GM06990 (cell line): ENCODE measurements at regions not wholly inside any gene's neighbourhood (a gene's known extent, or its start where the extent isn't known, plus 50 kb on each side); places are given as distances from the start of the nearest gene placed in this dataset.

ENCODE experiments used
- DNase-seq: peaks from one replicate; pipeline ENCODE4 v3.0.0-alpha.2; 2011; ENCODE audit not compliant: insufficient read length; ENCODE audit errors: extremely low read depth
- H3K27me3 ChIP-seq: replicated peaks from 2 replicates; pipeline ENCODE4 v1.6.0; 2011; ENCODE audit warnings: low read length; ENCODE audit not compliant: control insufficient read depth, insufficient read depth
- H3K36me3 ChIP-seq: 2 replicates; pipeline ENCODE4 v1.5.1; 2011; ENCODE audit warnings: low read length; ENCODE audit not compliant: control insufficient read depth, insufficient read depth
- H3K4me3 ChIP-seq: replicated peaks from 2 replicates; pipeline ENCODE4 v1.5.1; 2011; ENCODE audit warnings: low read depth, mild to moderate bottlenecking, control low read depth, low read length
- CTCF ChIP-seq: IDR thresholded peaks from 2 replicates; pipeline ENCODE4 v1.5.1; 2011; ENCODE audit warnings: low read length, control low read depth, mild to moderate bottlenecking, inconsistent platforms; ENCODE audit not compliant: insufficient read depth, poor library complexity, severe bottlenecking

DNA sequence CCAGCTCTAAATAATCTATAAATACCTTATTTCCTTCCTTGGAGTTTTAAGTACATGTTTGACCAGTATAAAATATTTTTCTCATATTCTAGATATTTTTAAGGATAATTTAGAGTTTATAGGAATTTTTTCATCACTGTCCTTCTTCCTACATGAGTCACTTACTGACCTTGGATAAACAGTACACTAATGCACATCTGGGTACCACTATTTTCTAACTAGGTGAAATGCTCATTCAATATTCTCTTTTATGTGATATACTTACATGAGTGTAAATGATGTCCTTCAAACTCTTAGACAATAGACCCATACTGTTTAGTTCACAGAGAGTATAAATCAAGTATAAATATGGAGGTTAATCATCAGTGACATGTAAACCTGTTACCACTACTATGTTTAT is 1574.2 kb upstream of the ACVR2A start:
- H3K36me3 ChIP-seq, result no peaks in the 10 kb centered on the region
- no peak overlapping the region for H3K4me3 ChIP-seq
- DNase-seq, result no peak
- no peak for TF ChIP-seq CTCF
- no peaks in the 10 kb centered on the region for H3K27me3 ChIP-seq

- Histone ChIP-seq H3K36me3 (no peaks in the 10 kb centered on the region), H3K27me3 (no peaks in the 10 kb centered on the region), H3K4me3 (no peak overlapping the region)
- TF ChIP-seq CTCF, result no peak
- DNase-seq, result no peak
Observed at GRCh38 chr2:146267093-146267492, 1577.7 kb upstream of the ACVR2A start.

DNA sequence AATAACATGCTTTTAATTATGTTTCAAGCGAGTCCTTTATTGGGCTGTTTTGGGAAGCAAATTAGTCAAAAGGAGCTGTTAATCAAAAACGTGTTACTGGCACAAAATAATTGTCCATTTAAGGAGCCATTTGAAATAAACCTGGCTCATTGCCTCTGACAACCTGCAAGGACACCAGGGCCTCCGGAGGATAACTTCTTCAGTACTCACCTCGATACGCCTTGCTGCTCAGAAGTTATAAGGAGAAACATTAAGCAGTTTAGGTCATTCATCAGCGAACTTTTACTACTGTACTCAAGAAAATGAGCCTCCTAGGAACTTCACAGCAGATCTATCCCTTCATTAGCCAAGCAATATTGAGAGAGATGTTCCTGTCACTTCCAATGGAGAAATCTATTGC is 1579.2 kb upstream of the ACVR2A start:
- H3K27me3 ChIP-seq, result no peaks in the 10 kb centered on the region
- H3K36me3 ChIP-seq, result no peaks in the 10 kb centered on the region
- no peak for DNase-seq
- TF ChIP-seq CTCF, result no peak
- no peak overlapping the region for H3K4me3 ChIP-seq

DNA sequence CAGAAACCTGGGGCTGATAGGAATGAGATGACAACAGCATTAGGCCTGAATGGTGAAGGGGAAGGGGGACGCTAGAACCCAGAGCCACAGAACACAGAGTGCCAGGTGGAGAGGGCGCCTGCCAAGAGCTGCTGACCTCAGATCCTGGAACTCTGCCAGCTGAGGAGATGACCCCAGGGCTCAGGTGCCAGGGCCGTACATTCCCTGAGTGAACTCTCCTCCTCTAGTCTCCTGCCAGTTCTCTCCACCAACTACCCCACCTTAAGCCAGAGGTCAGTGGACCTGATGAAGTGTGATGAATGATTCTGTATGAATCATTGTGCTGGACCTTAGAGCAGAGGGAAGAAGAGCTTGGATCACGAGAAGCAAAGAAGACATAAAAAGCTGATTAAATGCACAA is 1582.2 kb upstream of the ACVR2A start:
- DNase-seq, result no peak
- H3K27me3 ChIP-seq, result no peaks in the 10 kb centered on the region
- TF ChIP-seq CTCF, result no peak
- H3K36me3 ChIP-seq, result no peaks in the 10 kb centered on the region
- no peak overlapping the region for H3K4me3 ChIP-seq

- DNase-seq, result no peak
- Histone ChIP-seq H3K36me3 (no peaks in the 10 kb centered on the region), H3K27me3 (no peaks in the 10 kb centered on the region), H3K4me3 (no peak overlapping the region)
- no peak for TF ChIP-seq CTCF
Observed at GRCh38 chr2:146260551-146260950, 1584.3 kb upstream of the ACVR2A start.

DNA sequence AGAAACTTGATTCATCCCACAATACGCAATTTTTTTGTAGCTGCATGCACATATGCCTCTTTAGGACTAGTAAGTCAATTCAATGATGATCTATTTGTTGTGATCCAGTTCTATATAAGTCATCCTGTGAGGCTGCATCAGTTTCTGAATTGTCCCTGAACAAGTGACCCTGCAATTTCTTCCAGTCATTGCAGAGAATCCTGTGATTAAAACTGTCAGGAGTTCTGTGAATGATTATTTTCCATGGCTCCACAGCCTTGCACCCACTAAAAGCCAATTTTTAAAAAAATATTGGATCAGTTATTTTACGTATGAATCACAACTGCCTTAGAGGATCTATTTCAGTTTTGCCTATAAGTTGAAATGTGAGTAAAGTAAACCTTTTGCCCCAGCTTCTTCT is 1585.0 kb upstream of the ACVR2A start:
- no peak for TF ChIP-seq CTCF
- DNase-seq, result no peak
- Histone ChIP-seq H3K4me3 (no peak overlapping the region), H3K36me3 (no peaks in the 10 kb centered on the region), H3K27me3 (no peaks in the 10 kb centered on the region)
